Heart left ventricle (tissue), 13 donors: ENCODE measurements at regions not wholly inside any gene's neighbourhood (a gene's known extent, or its start where the extent isn't known, plus 50 kb on each side); places are given as distances from the start of the nearest gene placed in this dataset.

ENCODE experiments used
- CTCF ChIP-seq, 12 donors: fragments of 200-600 bp; sonication (generic) in 4 of 12; IDR thresholded peaks; one replicate each; pipeline versions ENCODE4 v1.5.0 to v1.8.0; 2018 to 2022; ENCODE audit warnings: antibody characterized with exemption in 12 of 12, mild to moderate bottlenecking in 5 of 12
- POLR2A ChIP-seq, 2 donors: fragments of 450-650 bp; IDR thresholded peaks; one replicate each; pipeline ENCODE4 v1.6.1; 2017; ENCODE audit warnings: antibody characterized with exemption in 2 of 2, mild to moderate bottlenecking in 2 of 2, moderate library complexity in 2 of 2
- donor health status: ischemic (EF 13 %, LVEDD 7.1; RV severe dilation, severe dysfunction).
- donor health status: DM: no; HTN: yes; CAD: no.
- donor health status: DM: no; HTN: no; CAD: no.
- donor health status: ischemic (EF 25% LVEDD 6.9; RV normal size, moderate dysfunction).
- donor health status: ischemic (EF 25% LVEDD 5.7; RV mildly dilated, moderate dysfunction).
- donor health status: ischemic (EF 35%, LVEDD 5.7; RV mildly dilated, moderate dysfunction).
- donor health status: nonischemic (EF 11% LVEDD 7.7; RV severe dilation, severe dysfunction).
- donor health status: DM: yes; HTN: yes; CAD: no.
- donor health status: PGD.
- donor health status: ischemic (EF 29% LVEDD 5.4; RV normal size, mild dysfunction).
- donor health status: nonischemic (EF 23%, LVEDD 6.1; RV moderate dilation, normal function).

- TF ChIP-seq CTCF (IDR thresholded peaks at IDR 0.05) = no peak
- TF ChIP-seq POLR2A (IDR thresholded peaks at IDR 0.05) = no peak
These were observed 148.6 kb upstream of the LEF1 start for GRCh38 chr4:108317377-108317776.
